22Rv1 (cell line): ENCODE measurements at regions not wholly inside any gene's neighbourhood (a gene's known extent, or its start where the extent isn't known, plus 50 kb on each side); places are given as distances from the start of the nearest gene placed in this dataset.

Source experiments
- H3K27ac ChIP-seq: fragments of 450-650 bp; 2 replicates; pipeline ENCODE4 v1.5.1; 2017
- CTCF ChIP-seq: fragments of 450-650 bp; IDR thresholded peaks from 2 replicates; pipeline ENCODE4 v1.5.1; 2017; ENCODE audit warnings: mild to moderate bottlenecking
- ZFX ChIP-seq: fragments of 450-650 bp; IDR thresholded peaks from 2 replicates; pipeline ENCODE4 v1.6.1; 2017; ENCODE audit warnings: antibody characterized with exemption, borderline replicate concordance

GRCh38 chr6:154561750-154562149 lies 51.3 kb upstream of the CNKSR3 start:
- no peak overlapping the region for H3K27ac ChIP-seq
- TF ChIP-seq CTCF, result no peak
- TF ChIP-seq ZFX, result no peak

GRCh38 chr6:154565331-154565730 lies 54.8 kb upstream of the CNKSR3 start:
- no peak for TF ChIP-seq ZFX
- no peak for TF ChIP-seq CTCF

GRCh38 chr6:154566866-154567265 lies 56.4 kb upstream of the CNKSR3 start:
- TF ChIP-seq CTCF, result no peak
- no peak for TF ChIP-seq ZFX
- no peak overlapping the region for H3K27ac ChIP-seq

More at GRCh38 chr6:154565331-154565730, 54.8 kb upstream of the CNKSR3 start:
- H3K27ac ChIP-seq, result no peak overlapping the region

- peak overlapping the region; percentile 40 for H3K27ac ChIP-seq
- no peak for TF ChIP-seq ZFX
- no peak for TF ChIP-seq CTCF
Measured at GRCh38 chr6:154567695-154568220, 57.3 kb upstream of the CNKSR3 start.

GRCh38 chr6:154569156-154569862 lies 58.8 kb upstream of the CNKSR3 start:
- H3K27ac ChIP-seq, result no peak overlapping the region
- TF ChIP-seq CTCF (no peak), ZFX (no peak)

- no peak overlapping the region for H3K27ac ChIP-seq
Measured at GRCh38 chr6:154570505-154570904, 60.0 kb upstream of the CNKSR3 start.

More at GRCh38 chr6:154570505-154570904, 60.0 kb upstream of the CNKSR3 start:
- TF ChIP-seq CTCF, result no peak
- TF ChIP-seq ZFX, result no peak
